H1 (cell line): ENCODE measurements at regions not wholly inside any gene's neighbourhood (a gene's known extent, or its start where the extent isn't known, plus 50 kb on each side); places are given as distances from the start of the nearest gene placed in this dataset.

ENCODE experiments used
- CTCF ChIA-PET: fragments of 300-600 bp; sonication (Branson Sonifier 250); formaldehyde crosslinking; loops from one replicate; lab custom pipeline; 2021; ENCODE audit not compliant: partially characterized antibody; lab: Charles Lee
- POLR2A ChIA-PET: fragments of 300-600 bp; sonication (Branson Sonifier 250); formaldehyde crosslinking; loops from one replicate; lab custom pipeline; 2021; ENCODE audit warnings: inconsistent platforms; ENCODE audit not compliant: partially characterized antibody; lab: Charles Lee
- DNase-seq, 2 experiments: peaks; one replicate each; pipeline versions ENCODE4 v3.0.0 to v3.0.0-alpha.2; 2010 to 2022; ENCODE audit warnings: low spot score in 2 of 2, low read depth in 1 of 2, mixed read lengths in 1 of 2
- FAIRE-seq: peaks from 2 replicates; lab custom pipeline; 2011; peaks lifted over from hg19 to GRCh38; lab: Jason Lieb, UNC
- H2AFZ ChIP-seq: 2 replicates; pipeline ENCODE4 v1.8.1; 2012; ENCODE audit warnings: low read length, inconsistent platforms
- H2AK5ac ChIP-seq: 2 replicates; pipeline ENCODE4 v1.6.1; 2013; ENCODE audit warnings: low read depth, low read length
- H2BK120ac ChIP-seq: replicated peaks from 2 replicates; pipeline ENCODE3; 2013; ENCODE audit warnings: low read depth, low read length, inconsistent platforms
- H2BK12ac ChIP-seq: 2 replicates; pipeline ENCODE4 v1.6.1; 2013; ENCODE audit warnings: low read depth, low read length
- H2BK15ac ChIP-seq: 2 replicates; pipeline ENCODE4 v1.6.1; 2013; ENCODE audit warnings: low read length
- H2BK20ac ChIP-seq: 2 replicates; pipeline ENCODE4 v1.6.1; 2013; ENCODE audit warnings: low read length
- H2BK5ac ChIP-seq: 2 replicates; pipeline ENCODE4 v1.6.1; 2013; ENCODE audit warnings: low read depth, low read length
- H3K14ac ChIP-seq: 2 replicates; pipeline ENCODE4 v1.6.1; 2013; ENCODE audit warnings: inconsistent platforms; ENCODE audit not compliant: insufficient read length
- H3K18ac ChIP-seq: 2 replicates; pipeline ENCODE4 v1.6.1; 2013; ENCODE audit warnings: low read length; ENCODE audit errors: extremely low read depth
- H3K23ac ChIP-seq: 2 replicates; pipeline ENCODE4 v1.6.1; 2013; ENCODE audit warnings: inconsistent platforms; ENCODE audit not compliant: insufficient read length
- H3K23me2 ChIP-seq: 2 replicates; pipeline ENCODE4 v1.6.1; 2013; ENCODE audit warnings: low read depth, low read length
- H3K27ac ChIP-seq: 2 replicates; pipeline ENCODE4 v1.6.1; 2011; ENCODE audit warnings: low read depth, low read length, inconsistent platforms
- H3K27me3 ChIP-seq, 4 experiments: replicated peaks in 1 of 4; 1 replicate in 1 of 4; 2 replicates in 3 of 4; pipeline versions ENCODE4 v1.6.1 to v1.8.1; 2011 to 2013; ENCODE audit warnings: low read length in 3 of 4, mild to moderate bottlenecking in 3 of 4, inconsistent platforms in 2 of 4, mixed read lengths in 2 of 4, moderate library complexity in 1 of 4; ENCODE audit not compliant: control insufficient read depth in 3 of 4, insufficient read depth in 3 of 4; ENCODE audit errors: extremely low read depth in 1 of 4
- H3K36me3 ChIP-seq, 4 experiments: 2 replicates each; pipeline versions ENCODE4 v1.6.1 to v1.8.1; 2011 to 2013; ENCODE audit warnings: mild to moderate bottlenecking in 4 of 4, low read length in 3 of 4, moderate library complexity in 2 of 4, control low read depth in 1 of 4, inconsistent platforms in 1 of 4; ENCODE audit not compliant: insufficient read depth in 4 of 4, control insufficient read depth in 2 of 4
- H3K4ac ChIP-seq: replicated peaks from 2 replicates; pipeline ENCODE3; 2013; ENCODE audit warnings: low read length, low read depth, mixed read lengths, inconsistent platforms; ENCODE audit not compliant: insufficient read length
- H3K4me1 ChIP-seq, 4 experiments: replicated peaks in 1 of 4; 1 replicate in 1 of 4; 2 replicates in 3 of 4; pipeline versions ENCODE4 v1.6.1 to v1.8.1; 2011 to 2013; ENCODE audit warnings: low read length in 3 of 4, inconsistent platforms in 2 of 4, mixed read lengths in 1 of 4; ENCODE audit not compliant: insufficient read depth in 4 of 4, control insufficient read depth in 3 of 4
- H3K4me2 ChIP-seq, 2 experiments: 2 replicates each; pipeline versions ENCODE4 v1.6.1 to v1.8.1; 2011 to 2013; ENCODE audit warnings: low read depth in 2 of 2, low read length in 2 of 2, control low read depth in 1 of 2, inconsistent platforms in 1 of 2, mild to moderate bottlenecking in 1 of 2; ENCODE audit not compliant: insufficient read depth in 1 of 2
- H3K4me3 ChIP-seq, 4 experiments: fragments of 200-600, 300-600 bp in 1 of 4; sonication (generic), shearing (Covaris generic), sonication (Bioruptor Twin) in 1 of 4; 2 replicates each; pipeline versions ENCODE4 v1.5.1 to v1.8.1; 2011 to 2016; ENCODE audit warnings: low read length in 4 of 4, low read depth in 3 of 4, control low read depth in 2 of 4, inconsistent platforms in 2 of 4, mild to moderate bottlenecking in 2 of 4, mixed read lengths in 1 of 4, moderate library complexity in 1 of 4; ENCODE audit not compliant: insufficient read depth in 2 of 4; ENCODE audit errors: extremely low read depth in 1 of 4
- H3K56ac ChIP-seq: replicated peaks from 2 replicates; pipeline ENCODE3; 2013; ENCODE audit warnings: low read depth, mild to moderate bottlenecking, mixed read lengths, low read length, inconsistent platforms; ENCODE audit not compliant: insufficient read length
- H3K79me1 ChIP-seq: 2 replicates; pipeline ENCODE4 v1.6.1; 2013; ENCODE audit warnings: low read depth, low read length, control low read depth
- H3K79me2 ChIP-seq, 2 experiments: 2 replicates each; pipeline versions ENCODE4 v1.6.1 to v1.8.1; 2012 to 2013; ENCODE audit warnings: low read length in 2 of 2, mild to moderate bottlenecking in 2 of 2, inconsistent platforms in 1 of 2; ENCODE audit not compliant: insufficient read depth in 2 of 2, control insufficient read depth in 1 of 2
- H3K9ac ChIP-seq, 4 experiments: replicated peaks in 1 of 4; 1 replicate in 1 of 4; 2 replicates in 3 of 4; pipeline versions ENCODE4 v1.6.1 to v1.8.1; 2011 to 2013; ENCODE audit warnings: low read depth in 3 of 4, low read length in 3 of 4, control low read depth in 2 of 4, mild to moderate bottlenecking in 2 of 4, moderate library complexity in 2 of 4, inconsistent platforms in 1 of 4; ENCODE audit errors: extremely low read depth in 1 of 4
- H3K9me3 ChIP-seq, 2 experiments: 2 replicates each; pipeline versions ENCODE4 v1.6.1 to v1.8.1; 2012 to 2013; ENCODE audit warnings: mild to moderate bottlenecking in 2 of 2, moderate library complexity in 2 of 2, control low read depth in 1 of 2, inconsistent platforms in 1 of 2, low read depth in 1 of 2, low read length in 1 of 2, mixed read lengths in 1 of 2; ENCODE audit not compliant: insufficient read depth in 2 of 2
- H4K20me1 ChIP-seq, 2 experiments: replicated peaks in 1 of 2; 2 replicates each; pipeline versions ENCODE3 to v1.8.1; 2011 to 2013; ENCODE audit warnings: inconsistent platforms in 2 of 2, low read length in 2 of 2, mild to moderate bottlenecking in 1 of 2; ENCODE audit not compliant: insufficient read depth in 2 of 2, control insufficient read depth in 1 of 2
- H4K5ac ChIP-seq: 2 replicates; pipeline ENCODE4 v1.6.1; 2013; ENCODE audit warnings: low read length, low read depth, mixed read lengths, inconsistent platforms; ENCODE audit not compliant: insufficient read length
- H4K8ac ChIP-seq: 2 replicates; pipeline ENCODE4 v1.8.0; 2013; ENCODE audit warnings: mild to moderate bottlenecking, moderate library complexity, low read length, inconsistent platforms; ENCODE audit not compliant: insufficient read depth; ENCODE audit errors: extremely low read depth
- H4K91ac ChIP-seq: replicated peaks from 2 replicates; pipeline ENCODE3; 2013; ENCODE audit warnings: low read length, mixed read lengths, inconsistent platforms; ENCODE audit not compliant: insufficient read length
- BCL11A ChIP-seq, 2 experiments: IDR thresholded peaks; one replicate each; pipeline ENCODE4 v1.6.1; 2011; ENCODE audit warnings: low read depth in 2 of 2, low read length in 2 of 2, mild to moderate bottlenecking in 2 of 2
- JUND ChIP-seq: IDR thresholded peaks from 2 replicates; pipeline ENCODE4 v1.6.1; 2011; ENCODE audit warnings: mild to moderate bottlenecking, improper control_type of control experiment, low read length
- POU5F1 ChIP-seq: IDR thresholded peaks from 2 replicates; pipeline ENCODE4 v1.6.1; 2011; ENCODE audit warnings: low read depth, mild to moderate bottlenecking, low read length, moderate library complexity
- ZNF274 ChIP-seq: IDR thresholded peaks from 2 replicates; pipeline ENCODE4 v1.7.0; 2012; ENCODE audit warnings: low read length, borderline replicate concordance; ENCODE audit errors: extremely low read depth
- WGBS, 2 experiments: shearing (Covaris generic) in 1 of 2; methylation state at CpG; one replicate each; pipeline versions ENCODE4 v1.1.6 to v1.1.7; 2013 to 2015; ENCODE audit warnings: low lambda C conversion rate in 2 of 2, mixed read lengths in 2 of 2, inconsistent platforms in 1 of 2, low coverage in 1 of 2, missing lambda C conversion rate in 1 of 2; ENCODE audit not compliant: insufficient replicate concordance in 2 of 2, insufficient coverage in 1 of 2, insufficient read length in 1 of 2; ENCODE audit errors: extremely low coverage in 1 of 2, missing lambda C conversion rate in 1 of 2; 5-methylcytosine and 5-hydroxymethylcytosine counted together

GRCh38 chr5:71802673-71803072 lies 83.6 kb downstream of the CARTPT start:
- Histone ChIP-seq H3K23ac (no peak overlapping the region), H4K5ac (no peak overlapping the region), H2BK15ac (no peak overlapping the region), H3K4ac (no peak overlapping the region), H2AFZ (no peak overlapping the region), H3K9me3 (no peaks in the 10 kb centered on the region), H3K4me2 (no peak overlapping the region), H2BK5ac (no peak overlapping the region), H4K20me1 (no peaks in the 10 kb centered on the region), H3K14ac (no peak overlapping the region), H3K27me3 (no peaks in the 10 kb centered on the region), H3K4me3 (no peak overlapping the region), H3K79me2 (no peaks in the 10 kb centered on the region), H3K23me2 (no peaks in the 10 kb centered on the region), H2AK5ac (no peak overlapping the region), H3K36me3 (no peaks in the 10 kb centered on the region), H2BK12ac (no peak overlapping the region), H3K18ac (no peak overlapping the region), H3K27ac (no peak overlapping the region), H2BK20ac (no peak overlapping the region), H4K91ac (no peak overlapping the region), H3K4me1 (peaks cover 0 to 11% (median 7%) of the 10 kb centered on the region in 4 experiments; a peak in 4 of 7 replicates), H3K56ac (no peak overlapping the region), H3K9ac (no peak overlapping the region), H2BK120ac (no peak overlapping the region), H4K8ac (no peak overlapping the region), H3K79me1 (no peaks in the 10 kb centered on the region)
- no peak for TF ChIP-seq JUND
- no peak for TF ChIP-seq POU5F1
- no peak for TF ChIP-seq ZNF274
- TF ChIP-seq BCL11A (IDR thresholded peaks at IDR 0.05; ENCODE audit: low read depth in 2 of 2, low read length in 2 of 2) = no peak
- ChIA-PET POLR2A (no interaction called here), CTCF (interaction anchor here (0.8 to 0.9 kb wide), 2 partner anchors 12 to 216 kb away, joined by 3 to 4 read pairs; no protein-coding TSS in a partner anchor)
- WGBS, 2 experiments = 91% methylated on average over 4 of the region's 4 CpGs; no CpG with 5 or more reads in 1 of the 2 experiments
- FAIRE-seq (no peak), DNase-seq (no peak)
